H54 (cell line): ENCODE measurements at regions not wholly inside any gene's neighbourhood (a gene's known extent, or its start where the extent isn't known, plus 50 kb on each side); places are given as distances from the start of the nearest gene placed in this dataset.

ENCODE experiments used
- DNase-seq: peaks from one replicate; pipeline ENCODE4 v3.0.0; 2011; ENCODE audit warnings: low spot score, mixed read lengths; ENCODE audit not compliant: insufficient read length
- FAIRE-seq: peaks from 3 replicates; lab custom pipeline; 2011; peaks lifted over from hg19 to GRCh38; lab: Jason Lieb, UNC
- POLR2A ChIP-seq: IDR thresholded peaks from 2 replicates; pipeline ENCODE4 v1.6.1; 2011; ENCODE audit warnings: low read depth, mild to moderate bottlenecking, low read length

- FAIRE-seq (no peak), DNase-seq (no peak)
- TF ChIP-seq POLR2A = no peak
These were observed 53.5 kb upstream of the SOX21 start for GRCh38 chr13:94765814-94766213.

- TF ChIP-seq POLR2A = no peak
- no peak for DNase-seq
- no peak for FAIRE-seq
These were observed 52.4 kb upstream of the SOX21 start for GRCh38 chr13:94764576-94765321.
